ENCODE measurements at regions not wholly inside any gene's neighbourhood (a gene's known extent, or its start where the extent isn't known, plus 50 kb on each side); places are given as distances from the start of the nearest gene placed in this dataset.

DNA sequence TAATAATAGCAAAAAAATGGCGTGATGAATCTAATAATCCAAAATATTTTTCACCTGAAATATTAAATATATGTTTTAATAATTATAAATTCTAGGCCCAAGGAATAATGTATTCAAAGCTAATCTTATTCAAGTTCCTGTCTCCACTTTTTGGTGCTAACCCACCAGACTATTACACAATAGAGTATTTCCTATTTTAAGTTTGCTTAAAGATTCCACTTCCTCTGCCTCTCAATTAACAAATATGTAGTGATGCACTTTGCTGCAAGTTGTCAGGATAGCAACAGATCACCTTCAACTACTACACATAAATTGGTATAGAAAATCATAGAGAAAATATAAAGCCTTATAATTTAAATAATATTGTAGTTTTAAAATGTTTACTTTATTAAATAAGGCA lies 467.5 kb downstream of the C3orf38 start:
- Histone ChIP-seq H3K18ac (ENCODE audit: extremely low read depth, low read length) (no peak overlapping the region), H3K79me1 (ENCODE audit: low read depth, low read length) (no peaks in the 10 kb centered on the region), H3K27me3 (replicated peaks in 1 of 4; ENCODE audit: control insufficient read depth in 3 of 4, extremely low read depth in 1 of 4, insufficient read depth in 3 of 4, low read length in 3 of 4) (no peaks in the 10 kb centered on the region), H2BK120ac (replicated peaks; ENCODE audit: low read depth, low read length) (no peak overlapping the region), H3K9me3 (ENCODE audit: insufficient read depth in 2 of 2, low read depth in 1 of 2, low read length in 1 of 2) (no peaks in the 10 kb centered on the region), H4K8ac (ENCODE audit: extremely low read depth, insufficient read depth, low read length) (no peak overlapping the region), H3K79me2 (ENCODE audit: control insufficient read depth in 1 of 2, insufficient read depth in 2 of 2, low read length in 2 of 2) (no peaks in the 10 kb centered on the region), H3K56ac (replicated peaks; ENCODE audit: insufficient read length, low read depth, low read length) (no peak overlapping the region), H4K5ac (ENCODE audit: insufficient read length, low read depth, low read length) (no peak overlapping the region), H4K20me1 (replicated peaks in 1 of 2; ENCODE audit: control insufficient read depth in 1 of 2, insufficient read depth in 2 of 2, low read length in 2 of 2) (no peaks in the 10 kb centered on the region), H3K4me1 (replicated peaks in 1 of 4; ENCODE audit: control insufficient read depth in 3 of 4, insufficient read depth in 4 of 4, low read length in 3 of 4) (no peaks in the 10 kb centered on the region), H3K27ac (ENCODE audit: low read depth, low read length) (no peak overlapping the region), H2BK5ac (ENCODE audit: low read depth, low read length) (no peak overlapping the region), H3K9ac (replicated peaks in 1 of 4; ENCODE audit: extremely low read depth in 1 of 4, low read depth in 3 of 4, low read length in 3 of 4) (no peak overlapping the region), H3K23me2 (ENCODE audit: low read depth, low read length) (no peaks in the 10 kb centered on the region), H3K4me3 (ENCODE audit: extremely low read depth in 1 of 4, insufficient read depth in 2 of 4, low read depth in 3 of 4, low read length in 4 of 4) (no peak overlapping the region), H3K4ac (replicated peaks; ENCODE audit: insufficient read length, low read depth, low read length) (no peak overlapping the region), H2AK5ac (ENCODE audit: low read depth, low read length) (no peak overlapping the region), H3K14ac (ENCODE audit: insufficient read length) (no peak overlapping the region), H3K23ac (ENCODE audit: insufficient read length) (no peak overlapping the region), H4K91ac (replicated peaks; ENCODE audit: insufficient read length, low read length) (no peak overlapping the region), H2AFZ (ENCODE audit: low read length) (no peak overlapping the region), H2BK15ac (ENCODE audit: low read length) (no peak overlapping the region), H2BK12ac (ENCODE audit: low read depth, low read length) (no peak overlapping the region), H2BK20ac (ENCODE audit: low read length) (no peak overlapping the region), H3K36me3 (ENCODE audit: control insufficient read depth in 2 of 4, insufficient read depth in 4 of 4, low read length in 3 of 4) (no peaks in the 10 kb centered on the region), H3K4me2 (ENCODE audit: insufficient read depth in 1 of 2, low read depth in 2 of 2, low read length in 2 of 2) (no peak overlapping the region)
- FAIRE-seq (no peak), DNase-seq (ENCODE audit: low read depth in 1 of 2, low spot score in 2 of 2) (no peak)
- WGBS, 2 experiments (ENCODE audit: extremely low coverage in 1 of 2, insufficient coverage in 1 of 2, insufficient read length in 1 of 2, insufficient replicate concordance in 2 of 2, low coverage in 1 of 2, low lambda C conversion rate in 2 of 2, missing lambda C conversion rate in 1 of 2), result 89% methylated on average over 1 of the region's 1 CpG; no CpG with 5 or more reads in 1 of the 2 experiments
- ChIA-PET POLR2A (ENCODE audit: partially characterized antibody) (no interaction called here), CTCF (ENCODE audit: partially characterized antibody) (no interaction called here)
- TF ChIP-seq CBX8 (IDR thresholded peaks at IDR 0.05; ENCODE audit: borderline replicate concordance, low read depth, low read length) (no peak), POLR2A (IDR thresholded peaks at IDR 0.05; ENCODE audit: control extremely low read depth in 1 of 2, low read depth in 2 of 2, low read length in 2 of 2) (no peak), NRF1 (IDR thresholded peaks at IDR 0.05; ENCODE audit: low read depth, low read length) (no peak), TEAD4 (IDR thresholded peaks at IDR 0.05; ENCODE audit: low read depth, low read length) (no peak), TAF1 (IDR thresholded peaks at IDR 0.05; ENCODE audit: low read depth, low read length) (no peak), SP1 (IDR thresholded peaks at IDR 0.05; ENCODE audit: low read depth, low read length) (no peak), BRCA1 (IDR thresholded peaks at IDR 0.05; ENCODE audit: low read depth, low read length) (no peak), CREB1 (IDR thresholded peaks at IDR 0.05) (no peak), JUND (IDR thresholded peaks at IDR 0.05; ENCODE audit: low read length) (no peak), PHF8 (conservative IDR thresholded peaks at IDR 0.05; ENCODE audit: low read depth, low read length) (no peak), POU5F1 (IDR thresholded peaks at IDR 0.05; ENCODE audit: low read depth, low read length) (no peak), CEBPB (IDR thresholded peaks at IDR 0.05; ENCODE audit: low read depth, low read length) (no peak), RNF2 (IDR thresholded peaks at IDR 0.05; ENCODE audit: borderline replicate concordance, low read depth, low read length, missing control alignments, poor library complexity, severe bottlenecking) (no peak), SIRT6 (IDR thresholded peaks at IDR 0.05; ENCODE audit: low read length) (no peak)

All from H1 (cell line).